GM13976 (cell line): ENCODE measurements at regions not wholly inside any gene's neighbourhood (a gene's known extent, or its start where the extent isn't known, plus 50 kb on each side); places are given as distances from the start of the nearest gene placed in this dataset.

Source experiments
- DNase-seq: peaks from one replicate; pipeline ENCODE4 v3.0.0; 2012; ENCODE audit warnings: low spot score
- in situ Hi-C: fragments of 300-500 bp; cut with MboI; formaldehyde crosslinking; loops from one replicate; pipeline ENCODE4 v1.12.0; 2022; ENCODE audit warnings: low sequenced_read_pairs, mixed read lengths, inconsistent platforms; ENCODE audit not compliant: unreplicated experiment
- TF ChIP-seq, protein P1 (sequence below): IDR thresholded peaks from 2 replicates; pipeline ENCODE4 v1.5.1; 2012; ENCODE audit warnings: borderline replicate concordance, mild to moderate bottlenecking; ENCODE audit not compliant: insufficient read depth; ENCODE audit errors: extremely low read depth, missing control alignments, control extremely low read depth

DNA sequence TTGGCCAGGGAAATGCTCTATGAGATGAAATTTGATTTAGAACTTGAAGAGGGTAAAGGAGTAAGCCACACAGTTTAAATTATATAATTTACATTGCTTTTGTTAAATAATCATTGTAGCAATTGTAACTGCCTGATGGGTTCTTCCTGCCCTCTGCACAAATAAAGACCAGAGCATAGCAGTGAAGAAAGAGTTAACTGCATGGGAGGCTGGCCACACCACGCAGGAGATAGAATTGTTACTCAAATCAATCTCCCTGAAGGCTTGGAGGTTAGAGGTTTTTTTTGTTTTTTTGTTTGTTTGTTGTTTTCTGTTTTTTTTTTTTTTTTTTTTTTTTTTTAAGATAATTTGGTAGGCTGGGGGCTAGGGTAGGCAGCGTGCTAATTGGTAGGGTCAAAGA, 467.0 kb upstream of the GOT2 start:
- DNase-seq = no peak
- TF ChIP-seq, protein P1, sequence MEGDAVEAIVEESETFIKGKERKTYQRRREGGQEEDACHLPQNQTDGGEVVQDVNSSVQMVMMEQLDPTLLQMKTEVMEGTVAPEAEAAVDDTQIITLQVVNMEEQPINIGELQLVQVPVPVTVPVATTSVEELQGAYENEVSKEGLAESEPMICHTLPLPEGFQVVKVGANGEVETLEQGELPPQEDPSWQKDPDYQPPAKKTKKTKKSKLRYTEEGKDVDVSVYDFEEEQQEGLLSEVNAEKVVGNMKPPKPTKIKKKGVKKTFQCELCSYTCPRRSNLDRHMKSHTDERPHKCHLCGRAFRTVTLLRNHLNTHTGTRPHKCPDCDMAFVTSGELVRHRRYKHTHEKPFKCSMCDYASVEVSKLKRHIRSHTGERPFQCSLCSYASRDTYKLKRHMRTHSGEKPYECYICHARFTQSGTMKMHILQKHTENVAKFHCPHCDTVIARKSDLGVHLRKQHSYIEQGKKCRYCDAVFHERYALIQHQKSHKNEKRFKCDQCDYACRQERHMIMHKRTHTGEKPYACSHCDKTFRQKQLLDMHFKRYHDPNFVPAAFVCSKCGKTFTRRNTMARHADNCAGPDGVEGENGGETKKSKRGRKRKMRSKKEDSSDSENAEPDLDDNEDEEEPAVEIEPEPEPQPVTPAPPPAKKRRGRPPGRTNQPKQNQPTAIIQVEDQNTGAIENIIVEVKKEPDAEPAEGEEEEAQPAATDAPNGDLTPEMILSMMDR = no peak
- in situ Hi-C loops = no loop called here

- DNase-seq = no peak
- in situ Hi-C loops = no loop called here
These were observed 464.4 kb upstream of the GOT2 start for GRCh38 chr16:59198487-59198886.

GRCh38 chr16:59195242-59195641, 461.1 kb upstream of the GOT2 start:
- in situ Hi-C loops = no loop called here
- DNase-seq = no peak
- TF ChIP-seq, protein P1 = no peak

More at GRCh38 chr16:59198487-59198886, 464.4 kb upstream of the GOT2 start:
- TF ChIP-seq, protein P1 = no peak

DNA sequence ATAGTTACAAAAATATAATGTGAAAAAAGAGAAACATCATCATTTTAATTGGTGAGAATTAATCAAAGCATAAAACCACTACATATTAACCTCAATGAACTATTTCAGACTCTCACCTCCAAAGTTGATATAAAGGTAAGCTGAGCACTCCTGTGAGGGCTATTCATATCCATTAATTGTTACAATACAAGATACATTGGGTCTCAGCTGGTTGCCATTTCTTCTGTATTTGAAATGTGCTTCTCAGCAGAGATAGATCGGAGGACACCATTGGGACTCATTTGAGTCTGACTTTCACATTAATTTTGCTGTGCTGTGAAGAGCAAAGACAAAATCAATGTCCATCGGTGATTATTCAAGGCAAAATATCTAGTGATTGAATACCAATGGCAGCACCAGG, 459.5 kb upstream of the GOT2 start:
- no peak for DNase-seq
- TF ChIP-seq, protein P1 = no peak
- in situ Hi-C loops = no loop called here

GRCh38 chr16:59192551-59193199, 458.6 kb upstream of the GOT2 start:
- DNase-seq = peak; percentile 16
- TF ChIP-seq, protein P1 = peak; percentile 27
- in situ Hi-C loops = no loop called here

- TF ChIP-seq, protein P1 = no peak
These were observed 456.6 kb upstream of the GOT2 start for GRCh38 chr16:59190731-59191130.

DNA sequence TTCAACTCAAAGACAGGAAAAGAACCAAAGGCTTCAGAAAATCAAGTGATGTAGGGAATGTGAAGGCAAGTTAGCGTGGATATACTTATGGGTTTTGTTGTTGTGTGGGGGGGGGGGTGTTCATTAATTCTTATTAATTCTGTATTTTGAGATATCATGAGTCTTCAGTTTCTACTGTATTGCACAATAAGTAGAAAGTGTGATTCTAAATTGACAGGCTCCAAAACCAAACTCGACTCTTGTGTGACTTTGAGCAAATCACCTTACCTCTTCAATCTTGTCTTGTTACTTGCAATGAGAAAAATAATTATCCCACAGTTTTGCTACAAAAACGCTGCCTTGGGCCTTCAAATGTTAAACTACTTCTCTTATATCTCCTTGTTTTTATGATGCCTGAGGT, 453.9 kb upstream of the GOT2 start:
- DNase-seq = no peak
- in situ Hi-C loops = no loop called here
- TF ChIP-seq, protein P1 = no peak

More at GRCh38 chr16:59190731-59191130, 456.6 kb upstream of the GOT2 start:
- in situ Hi-C loops = no loop called here
- DNase-seq = no peak
